HEK293T (cell line): ENCODE measurements at regions not wholly inside any gene's neighbourhood (a gene's known extent, or its start where the extent isn't known, plus 50 kb on each side); places are given as distances from the start of the nearest gene placed in this dataset.

Experiments
- BHLHE40 ChIP-seq: fragments of 450-650 bp; IDR thresholded peaks from 2 replicates; pipeline ENCODE4 v1.6.1; 2016; ENCODE audit warnings: mild to moderate bottlenecking, moderate library complexity, borderline replicate concordance
- FOXA1 ChIP-seq: fragments of 450-650 bp; IDR thresholded peaks from 2 replicates; pipeline ENCODE4 v1.6.1; 2016; ENCODE audit warnings: mild to moderate bottlenecking
- FOXM1 ChIP-seq: fragments of 450-650 bp; IDR thresholded peaks from 2 replicates; pipeline ENCODE4 v1.6.1; 2017; ENCODE audit warnings: mild to moderate bottlenecking, borderline replicate concordance
- HDGF ChIP-seq: fragments of 450-650 bp; IDR thresholded peaks from 2 replicates; pipeline ENCODE4 v1.6.1; 2017; ENCODE audit warnings: antibody characterized with exemption, borderline replicate concordance
- SP1 ChIP-seq: fragments of 450-650 bp; IDR thresholded peaks from 2 replicates; pipeline ENCODE4 v1.6.1; 2017

GRCh38 chr2:147390475-147390874, 454.4 kb upstream of the ACVR2A start:
- no peak for TF ChIP-seq HDGF
- no peak for TF ChIP-seq SP1
- TF ChIP-seq FOXM1, result no peak
- TF ChIP-seq FOXA1, result no peak
- no peak for TF ChIP-seq BHLHE40
